NCI-H1105 (cell line): ENCODE measurements at regions not wholly inside any gene's neighbourhood (a gene's known extent, or its start where the extent isn't known, plus 50 kb on each side); places are given as distances from the start of the nearest gene placed in this dataset.
"Not testable (repeated sequence)": the region's sequence is repeated elsewhere in the genome, so short reads cannot be mapped to it uniquely, and the experiment has no call there.

ENCODE experiments used
- DNase-seq: peaks from one replicate; lab custom pipeline; 2025; lab: John Stamatoyannopoulos, UW

DNA sequence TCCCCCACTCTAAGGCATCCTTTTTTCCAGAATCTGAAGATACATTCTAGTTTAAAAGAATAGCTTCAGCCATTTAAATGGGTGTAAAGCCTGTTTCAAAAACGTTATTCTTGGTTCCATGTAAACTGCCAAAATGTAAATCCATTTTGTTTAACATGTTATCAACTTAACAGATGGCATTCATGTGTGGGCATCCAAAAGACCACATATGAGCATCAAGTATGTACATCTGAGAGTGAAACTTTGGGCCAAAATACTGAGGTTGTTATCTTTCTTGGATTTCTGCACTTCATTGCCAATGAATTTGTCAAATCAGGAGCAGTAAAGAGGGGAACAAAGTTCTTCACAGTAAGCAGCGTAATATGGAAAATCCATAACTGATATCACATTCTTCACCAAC is 395.4 kb downstream of the ZNF804A start:
- DNase-seq, result no peak

DNA sequence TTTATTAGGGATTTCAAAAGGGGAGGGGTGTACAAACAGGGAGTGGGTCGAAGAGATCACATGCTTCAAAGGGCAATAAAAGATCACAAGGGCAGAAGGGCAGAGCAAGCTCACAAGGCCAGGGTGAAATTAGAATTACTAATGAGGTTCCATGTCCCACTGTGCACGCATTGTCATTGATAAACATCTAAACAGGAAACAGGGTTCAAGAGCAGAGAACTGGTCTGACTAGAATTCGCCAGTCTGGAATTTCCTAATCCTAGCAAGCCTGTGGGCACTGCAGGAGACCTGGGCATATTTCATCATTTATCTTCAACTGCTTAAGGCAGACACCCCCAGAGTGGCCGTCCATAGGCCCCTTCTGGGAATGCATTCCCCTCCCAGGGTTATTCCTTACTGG is 408.2 kb downstream of the ZNF804A start:
- no peak for DNase-seq

DNA sequence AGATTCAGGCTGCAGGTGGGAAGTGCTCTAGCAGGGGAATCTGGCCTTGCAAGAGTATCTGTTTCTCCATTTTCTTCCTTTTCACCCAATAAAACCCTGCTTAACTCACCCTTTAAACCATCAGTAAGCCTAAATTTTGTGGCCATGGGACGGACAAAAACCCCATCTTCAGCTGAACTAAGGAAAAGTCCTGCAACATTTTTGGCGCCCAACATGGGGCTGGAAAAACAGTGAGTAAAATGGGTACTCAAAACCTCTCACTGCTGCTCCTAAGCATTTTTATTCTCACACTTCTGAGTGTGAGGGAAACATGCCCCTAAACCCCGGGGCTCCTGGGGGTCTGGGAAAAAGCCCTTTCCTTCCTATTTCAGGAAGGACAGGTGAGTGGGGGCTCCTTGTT is 414.3 kb downstream of the ZNF804A start:
- DNase-seq, result no peak

DNA sequence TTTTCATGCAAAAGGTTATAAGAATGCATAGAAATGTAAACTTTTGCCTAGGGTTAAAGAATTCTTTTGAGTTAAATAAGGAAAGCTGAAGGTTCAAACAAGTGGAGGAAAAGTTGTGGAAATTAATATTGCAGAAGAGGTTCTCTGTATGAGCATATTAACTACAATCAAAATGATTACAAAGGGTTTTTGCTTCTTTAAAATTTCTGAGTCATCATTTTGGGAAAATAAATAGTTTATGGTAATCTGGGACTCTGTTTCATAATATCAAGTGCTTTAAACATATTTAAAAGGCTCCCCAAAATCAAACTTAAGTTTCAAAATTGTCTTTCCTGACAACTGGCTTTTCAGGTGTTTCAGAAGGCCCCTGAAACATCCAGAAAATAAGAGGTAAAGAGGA is 415.7 kb downstream of the ZNF804A start:
- no peak for DNase-seq

DNA sequence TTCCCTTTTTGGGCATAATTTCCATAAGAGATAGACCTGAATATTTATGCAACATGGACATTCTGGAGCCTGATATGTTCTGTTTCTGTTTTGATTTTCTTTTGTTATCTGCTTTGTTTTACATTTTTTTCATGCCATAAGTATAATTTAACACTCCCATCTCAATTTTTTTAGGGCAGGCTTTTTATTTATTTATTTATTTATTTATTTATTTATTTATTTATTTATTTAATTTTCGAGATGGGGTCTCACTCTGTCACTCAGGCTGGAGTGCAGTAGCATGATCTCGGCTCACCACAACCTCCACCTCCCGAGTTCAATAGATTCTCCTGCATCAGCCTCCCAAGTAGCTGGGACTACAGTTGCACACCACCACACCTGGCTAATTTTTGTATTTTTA is 427.6 kb downstream of the ZNF804A start:
- DNase-seq, result not testable (repeated sequence)

DNA sequence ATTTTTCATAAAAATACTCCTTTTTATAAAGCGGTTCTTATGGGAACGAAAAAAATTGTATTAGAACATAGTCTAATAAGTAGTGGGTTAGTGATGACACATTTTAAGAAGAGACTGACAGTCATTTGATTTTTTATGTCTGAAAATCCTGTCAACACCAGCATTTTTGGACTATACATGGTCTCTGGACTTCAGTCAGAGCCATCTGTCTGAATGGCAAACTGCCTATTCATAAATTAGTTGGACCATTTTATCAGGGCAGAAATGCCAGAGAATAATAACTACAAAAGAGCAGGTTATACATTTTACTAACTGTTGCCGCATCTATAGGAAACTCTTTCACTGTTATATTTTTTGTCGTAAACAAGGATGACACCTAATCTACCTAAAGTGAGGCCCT is 437.6 kb downstream of the ZNF804A start:
- DNase-seq, result no peak

DNA sequence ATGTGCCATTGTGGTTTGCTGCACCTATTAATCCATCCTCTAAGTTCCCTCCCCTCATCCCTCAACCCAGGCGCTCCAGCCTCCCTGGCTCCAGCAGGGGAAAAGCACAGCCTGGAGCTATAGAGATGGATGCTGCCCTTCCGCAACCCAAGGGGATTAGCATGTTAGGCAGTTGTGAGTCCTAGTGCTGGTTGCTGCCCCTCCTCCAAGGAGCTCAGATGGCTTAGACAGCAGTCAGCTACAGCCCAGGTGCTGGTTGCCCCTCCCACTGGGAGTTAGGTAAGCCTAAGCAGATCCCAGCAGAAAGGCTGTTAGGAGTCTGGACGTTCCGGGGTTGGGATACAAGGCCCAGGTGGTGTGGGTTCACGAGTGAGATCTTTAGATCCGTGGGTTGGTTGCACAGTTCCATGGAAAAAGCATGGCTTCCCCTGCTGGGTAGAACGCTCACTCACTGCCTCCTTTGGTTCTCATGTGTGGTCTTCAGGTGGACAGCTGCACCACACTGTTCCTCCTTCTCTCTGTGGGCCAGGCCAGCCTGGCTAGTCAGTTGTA is 446.1 kb downstream of the ZNF804A start:
- no peak for DNase-seq

DNA sequence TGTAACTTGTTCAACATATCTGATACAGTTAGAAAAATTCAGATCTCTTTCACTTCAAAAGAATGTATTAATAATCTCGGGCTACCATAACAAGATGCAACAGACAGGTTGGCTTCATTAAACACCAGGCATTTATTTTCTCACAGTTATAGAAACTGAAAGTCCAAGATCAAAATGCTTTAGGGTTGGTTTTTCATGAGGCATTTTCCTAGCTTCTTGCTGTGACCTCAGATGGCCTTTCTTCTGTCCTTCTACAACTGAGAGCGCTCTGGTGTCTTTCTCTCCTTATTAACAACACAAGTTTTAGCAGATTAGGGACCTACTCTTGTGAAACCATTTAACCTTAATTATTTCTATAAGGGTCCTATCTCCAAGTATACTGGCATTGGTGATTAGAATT is 452.5 kb downstream of the ZNF804A start:
- no peak for DNase-seq

DNA sequence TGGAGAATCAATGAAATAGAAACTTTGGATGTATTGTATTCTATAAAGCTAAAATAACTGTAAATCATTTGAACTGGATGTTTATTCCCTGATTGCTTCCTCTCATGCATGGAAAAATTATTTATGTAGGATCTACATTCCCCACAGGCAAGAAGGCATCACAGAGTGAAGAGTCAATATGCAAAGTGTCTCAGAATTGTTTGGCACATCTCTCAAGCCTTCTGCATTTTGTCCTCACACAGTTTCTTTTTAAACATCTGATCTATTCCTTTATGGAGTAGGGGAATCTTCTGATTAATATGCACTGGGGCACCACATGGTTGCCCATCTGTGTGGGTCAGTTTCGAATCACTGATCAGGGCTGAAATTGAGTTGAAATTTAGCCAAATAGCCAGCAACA is 465.4 kb downstream of the ZNF804A start:
- DNase-seq, result no peak

DNA sequence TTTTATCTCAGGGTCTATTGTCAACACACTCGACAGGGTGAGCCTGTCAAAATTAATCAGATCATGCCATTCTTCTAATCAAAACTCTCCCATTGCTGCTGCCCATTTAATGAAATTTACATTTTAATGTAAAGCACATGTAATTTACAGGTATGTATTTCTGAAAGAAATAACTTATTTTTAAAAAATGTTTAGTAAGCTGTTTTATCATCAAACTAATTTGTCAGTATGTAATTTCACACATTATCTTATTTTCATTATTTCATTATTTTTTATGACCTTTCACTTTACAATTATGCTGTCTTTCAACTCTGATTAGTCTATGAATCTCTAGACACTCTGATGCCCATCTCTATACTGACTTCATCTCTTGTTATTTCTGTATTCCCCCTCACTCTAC is 467.8 kb downstream of the ZNF804A start:
- DNase-seq, result no peak

DNA sequence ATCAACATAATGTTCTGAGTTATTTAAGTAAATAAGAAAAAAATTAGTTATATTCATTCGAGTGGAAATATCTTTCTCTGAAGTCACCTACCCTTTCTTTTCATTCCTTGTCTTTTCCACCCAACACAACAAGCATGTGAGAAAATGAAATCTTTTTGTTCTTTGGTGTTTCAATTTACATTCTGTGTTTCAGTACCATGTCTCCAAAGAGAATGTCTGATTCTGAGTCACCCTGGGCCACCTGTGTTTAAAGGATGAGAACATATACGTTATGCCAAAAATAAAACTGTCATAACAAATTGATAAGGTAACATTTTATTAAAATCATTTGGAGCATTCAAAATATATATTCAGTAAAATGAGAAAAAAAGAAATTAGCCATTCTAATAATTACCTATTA is 470.8 kb downstream of the ZNF804A start:
- DNase-seq, result no peak

DNA sequence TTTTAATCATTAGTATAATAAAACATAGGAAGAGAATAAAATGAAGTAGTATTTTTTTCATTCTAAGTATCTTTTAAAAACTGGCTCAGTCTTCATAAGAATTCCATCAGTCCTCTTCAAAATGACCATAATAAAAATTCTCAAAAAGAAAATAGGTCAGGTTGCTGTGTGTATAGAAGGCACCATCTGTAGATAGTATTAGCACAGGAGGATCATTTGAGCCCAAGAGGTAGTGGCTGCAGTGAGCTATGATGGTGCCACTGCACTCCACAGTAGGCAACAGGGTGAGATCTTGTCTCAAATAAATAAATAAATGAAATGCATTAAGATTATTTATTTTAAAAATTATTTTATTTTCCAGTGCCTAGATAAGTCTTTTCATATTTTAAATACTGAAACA is 475.8 kb downstream of the ZNF804A start:
- no peak for DNase-seq

DNA sequence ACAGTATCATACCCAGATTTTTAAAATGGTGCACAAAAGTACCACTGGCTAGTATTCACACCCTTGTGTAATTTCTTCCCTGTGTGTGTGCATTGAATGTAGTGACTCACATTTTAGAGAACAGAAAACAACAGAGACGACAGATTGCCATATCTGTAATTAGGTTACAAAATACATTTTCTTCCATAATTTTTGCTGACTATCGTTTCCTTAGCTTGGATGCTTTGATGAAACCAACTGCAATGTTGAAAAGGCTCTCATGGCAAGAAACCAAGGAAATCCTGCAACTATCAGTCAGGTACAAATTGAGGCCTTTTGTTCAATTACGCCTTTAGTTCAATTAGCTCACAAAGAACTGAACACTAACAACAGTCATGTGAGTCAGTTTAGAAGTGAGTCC is 484.4 kb downstream of the ZNF804A start:
- DNase-seq, result no peak

DNA sequence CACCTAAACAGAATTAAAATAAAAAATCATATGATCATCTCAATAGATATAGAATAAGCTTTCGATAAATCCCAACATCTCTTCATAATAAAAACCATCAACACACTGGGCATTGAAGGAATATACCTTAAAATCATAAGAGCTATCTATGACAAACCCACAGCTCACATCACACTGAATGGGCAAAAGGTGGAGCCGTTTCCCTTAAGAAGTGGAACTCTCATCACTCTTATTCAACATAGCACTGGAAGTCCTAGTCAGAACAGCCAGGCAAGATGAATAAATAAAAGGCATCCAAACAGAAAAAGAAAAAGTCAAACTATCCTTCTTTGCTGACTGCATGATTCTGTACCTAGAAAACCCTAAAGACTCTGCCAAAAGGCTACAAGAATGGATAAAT is 510.3 kb downstream of the ZNF804A start:
- no peak for DNase-seq

DNA sequence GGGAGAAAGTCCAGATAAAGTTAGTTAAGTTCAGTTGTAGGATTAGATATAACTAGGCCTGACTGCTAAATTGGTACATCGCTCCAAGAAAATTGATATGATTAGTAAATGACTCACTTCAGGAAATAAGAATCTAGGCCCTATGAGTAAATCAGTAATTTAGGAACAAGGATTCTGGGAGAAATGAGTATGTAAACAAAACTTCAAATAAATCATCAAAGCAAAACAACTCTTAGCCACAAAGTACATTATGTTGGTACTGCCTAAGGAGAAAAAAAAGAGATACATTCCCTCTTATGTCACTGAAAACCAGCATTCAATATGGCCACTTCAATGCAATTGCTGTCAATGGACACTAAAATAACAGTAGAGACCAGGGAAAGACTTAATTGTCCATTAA is 529.1 kb downstream of the ZNF804A start:
- no peak for DNase-seq

DNA sequence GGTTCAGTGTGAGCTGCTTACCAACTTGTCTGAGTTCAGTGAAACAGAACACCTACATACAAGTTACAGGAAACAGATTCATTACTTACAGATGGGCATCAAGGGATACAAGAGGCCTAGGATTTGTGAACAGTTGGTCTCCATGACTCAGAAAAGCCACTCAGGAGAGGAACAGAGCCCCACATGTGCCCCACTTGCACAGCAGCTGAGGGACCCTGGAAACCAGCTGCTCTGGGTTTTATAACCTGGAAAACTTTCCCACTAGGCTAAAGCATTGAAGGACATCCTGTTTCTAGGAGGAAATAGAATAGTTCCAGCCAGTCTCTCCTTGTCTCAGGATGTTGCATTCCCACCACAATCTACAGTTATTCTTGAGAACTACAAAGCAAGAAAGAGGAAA is 530.0 kb downstream of the ZNF804A start:
- no peak for DNase-seq

DNA sequence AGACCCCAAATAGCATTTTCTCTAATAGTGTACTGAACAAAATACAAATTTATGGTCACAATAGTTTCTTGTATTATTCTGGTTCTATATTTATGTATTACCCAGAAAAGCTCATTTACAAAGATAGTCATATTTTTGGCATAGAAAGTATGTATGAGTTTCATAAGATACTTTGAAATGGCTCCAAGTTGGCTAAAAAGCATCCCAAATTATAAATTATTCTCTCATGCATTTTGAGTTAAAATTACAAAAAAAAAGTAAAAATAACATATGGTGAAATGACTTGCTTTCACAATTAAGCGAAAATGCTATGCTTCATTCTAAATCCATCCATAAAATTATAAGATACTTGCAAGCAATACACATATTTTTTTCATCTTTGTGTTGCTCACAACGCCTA is 530.7 kb downstream of the ZNF804A start:
- DNase-seq, result no peak

DNA sequence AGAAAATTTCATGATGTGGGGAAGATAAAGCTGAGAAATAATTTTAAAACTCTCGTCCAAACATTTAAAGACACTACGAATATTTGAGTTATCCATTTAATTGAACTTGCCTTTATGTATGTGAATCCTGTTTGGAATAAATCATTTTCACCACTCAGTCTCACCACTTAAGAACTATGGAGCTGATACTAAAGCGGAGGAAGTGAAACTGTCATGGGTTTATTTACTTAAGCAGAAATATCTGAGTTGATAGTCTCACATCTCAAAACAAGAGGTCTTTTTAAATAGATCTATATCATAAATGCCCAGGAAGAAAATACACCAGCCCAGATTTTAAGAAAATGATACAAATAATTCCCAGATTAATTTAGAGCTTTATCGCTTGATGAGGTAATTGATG is 532.4 kb downstream of the ZNF804A start:
- DNase-seq, result no peak

DNA sequence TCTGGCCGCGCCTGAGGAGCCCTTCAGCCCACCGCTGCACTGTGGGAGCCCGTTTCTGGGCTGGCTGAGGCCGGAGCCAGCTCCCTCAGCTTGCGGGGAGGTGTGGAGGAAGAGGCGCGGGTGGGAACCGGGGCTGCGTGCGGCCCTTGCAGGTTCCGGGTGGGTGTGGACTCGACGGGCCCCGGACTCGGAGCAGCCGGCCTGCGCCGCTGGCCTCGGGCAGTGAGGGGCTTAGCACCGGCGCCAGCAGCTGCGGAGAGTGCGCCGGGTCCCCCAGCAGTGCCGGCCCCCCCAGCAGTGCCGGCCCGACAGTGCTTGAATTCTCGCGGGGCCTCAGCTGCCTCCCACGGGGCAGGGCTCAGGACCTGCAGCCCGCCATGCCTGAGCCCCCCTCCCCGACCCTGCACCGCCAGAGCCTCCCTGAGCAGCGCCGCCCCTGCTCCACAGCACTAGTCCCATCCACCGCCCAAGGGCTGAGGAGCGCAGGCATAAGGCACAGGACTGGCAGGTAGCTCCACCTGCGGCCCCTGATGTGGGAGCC is 534.2 kb downstream of the ZNF804A start:
- DNase-seq, result no peak

DNA sequence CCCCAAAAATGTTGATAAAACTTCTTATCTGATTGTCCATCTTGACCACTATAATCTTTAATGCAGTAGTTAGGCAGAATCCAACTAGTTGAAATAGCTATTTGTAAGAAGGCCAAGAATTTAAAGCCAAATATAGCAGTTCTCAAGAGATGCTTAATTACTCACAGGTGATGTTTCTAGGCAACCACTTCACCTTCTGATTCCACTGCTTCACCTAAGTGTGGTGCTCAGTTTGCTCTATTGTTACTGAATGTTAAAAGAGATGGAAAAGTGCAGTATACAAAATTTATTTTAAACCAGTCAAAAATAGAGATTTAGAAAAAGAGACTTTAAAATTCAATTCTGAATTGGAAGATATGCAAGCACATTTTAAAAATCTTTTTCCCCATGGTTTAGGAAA is 539.4 kb downstream of the ZNF804A start:
- DNase-seq, result peak; percentile 25

DNA sequence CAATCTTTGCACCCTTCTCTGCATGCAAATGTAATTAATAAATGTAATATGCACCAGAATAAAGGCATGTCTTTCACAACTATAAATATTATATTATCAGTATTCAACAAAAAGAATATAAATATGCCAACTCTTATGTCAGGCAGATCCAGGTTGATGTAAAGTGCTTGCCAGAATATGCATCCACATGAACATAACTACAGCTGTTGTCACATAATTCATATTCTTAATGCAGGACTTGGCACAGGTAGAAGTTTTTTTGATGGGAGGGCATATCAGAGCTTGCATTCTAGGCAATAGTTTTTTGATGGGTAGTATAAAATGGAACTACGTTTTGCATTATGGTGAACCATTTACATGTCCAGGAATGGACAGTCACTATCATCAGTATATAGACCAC is 544.3 kb downstream of the ZNF804A start:
- peak; percentile 14 for DNase-seq

DNA sequence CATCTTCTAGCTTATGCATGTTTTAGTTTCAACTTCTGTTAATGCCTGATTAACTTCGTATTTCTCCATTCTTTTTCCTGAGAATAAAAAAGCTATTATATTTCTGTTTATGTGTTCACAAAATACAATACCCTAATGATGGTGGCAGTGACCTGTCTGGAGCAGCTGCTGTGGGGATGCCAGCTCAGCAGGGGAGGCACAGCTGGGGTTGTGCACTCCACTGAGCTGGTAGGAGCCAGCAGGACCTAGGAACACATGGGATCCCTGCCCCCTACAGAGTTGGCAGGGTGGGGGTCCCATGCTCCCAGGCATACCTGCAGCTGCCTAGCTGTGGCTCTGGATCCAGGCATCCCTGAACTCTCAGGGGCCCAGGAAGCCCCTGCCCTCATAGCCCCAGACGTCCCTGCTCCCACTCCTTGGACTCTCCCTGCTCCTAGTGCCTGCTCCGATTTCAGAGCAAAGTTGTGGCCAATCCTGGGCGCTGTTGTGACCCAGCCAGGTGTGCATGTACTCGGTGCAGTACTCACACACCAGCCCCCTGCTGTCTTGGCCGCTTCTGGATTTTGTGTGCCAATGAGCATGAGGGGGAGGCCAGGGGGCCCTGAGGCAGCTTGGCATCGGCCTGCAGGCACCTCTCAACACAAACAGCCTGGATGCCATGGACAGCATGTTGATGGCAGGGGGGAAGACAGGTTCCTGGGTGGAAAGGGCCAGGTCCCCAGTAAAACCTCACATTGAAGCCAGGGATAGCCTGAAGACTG is 546.0 kb downstream of the ZNF804A start:
- DNase-seq, result no peak

DNA sequence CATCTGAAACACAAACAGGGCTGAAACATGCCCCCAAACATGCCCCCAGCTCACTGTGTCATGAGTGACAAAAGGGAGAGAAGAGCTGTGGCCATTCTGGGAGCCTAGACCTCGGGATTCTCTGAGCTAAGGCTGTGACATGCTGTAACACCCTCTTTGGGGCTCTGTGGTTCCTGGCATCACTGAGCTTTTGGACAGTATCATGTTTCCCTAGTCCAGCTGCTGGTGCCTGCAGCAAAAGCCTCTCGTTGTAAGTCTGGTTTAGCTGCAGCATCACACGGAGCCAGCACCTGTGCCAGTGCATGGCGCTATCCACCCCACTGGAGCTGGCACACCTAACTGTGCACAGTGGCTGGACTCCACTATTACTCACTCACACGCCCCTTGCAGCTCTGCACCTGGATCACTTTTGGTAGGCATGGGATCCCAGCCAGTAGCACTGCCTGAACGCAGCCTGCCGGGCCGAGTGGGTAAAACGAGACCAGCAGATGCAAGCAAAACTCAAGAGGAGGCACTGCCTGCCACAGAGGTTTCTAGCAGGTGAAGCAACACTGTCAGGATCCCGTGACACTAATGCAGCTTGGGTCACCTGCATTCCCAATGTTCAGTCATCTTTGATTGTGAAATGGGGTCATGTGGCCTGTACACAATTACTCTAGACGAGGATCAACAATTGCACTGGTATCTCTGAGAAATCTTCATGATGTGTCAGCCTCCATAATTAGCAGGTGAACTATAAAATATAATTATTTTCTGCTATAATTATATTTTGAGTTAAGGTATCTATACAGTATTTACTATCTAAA is 547.2 kb downstream of the ZNF804A start:
- DNase-seq, result no peak
